H1 (cell line): ENCODE measurements at regions not wholly inside any gene's neighbourhood (a gene's known extent, or its start where the extent isn't known, plus 50 kb on each side); places are given as distances from the start of the nearest gene placed in this dataset.

Source experiments
- CBX8 ChIP-seq: fragments of 300-800, 300-1000 bp; sonication (generic); IDR thresholded peaks from 2 replicates; pipeline ENCODE4 v1.7.1; 2016; ENCODE audit warnings: low read depth, low read length, borderline replicate concordance
- SP4 ChIP-seq: IDR thresholded peaks from 2 replicates; pipeline ENCODE4 v1.6.1; 2012; ENCODE audit warnings: low read length, inconsistent platforms

- TF ChIP-seq SP4 (no peak), CBX8 (no peak)
Measured at GRCh38 chr6:140217283-140217682, 842.8 kb upstream of the CITED2 start (continued).
